Upper lobe of right lung (tissue), 1 donor: ENCODE measurements at regions not wholly inside any gene's neighbourhood (a gene's known extent, or its start where the extent isn't known, plus 50 kb on each side); places are given as distances from the start of the nearest gene placed in this dataset.

Experiments
- ATAC-seq: fragments of 200-7000 bp; cut with Tn5 transposase; one replicate; pipeline ENCODE4 v1.9.1; 2020; ENCODE audit warnings: mild to moderate bottlenecking, moderate library complexity
- DNase-seq: peaks from one replicate; pipeline ENCODE4 v3.0.0-alpha.2; 2020
- H3K27ac ChIP-seq: fragments of 200-600 bp; one replicate; pipeline ENCODE4 v1.8.0; 2022
- H3K27me3 ChIP-seq: fragments of 200-600 bp; one replicate; pipeline ENCODE4 v1.8.0; 2022; ENCODE audit warnings: mild to moderate bottlenecking
- H3K36me3 ChIP-seq: fragments of 200-600 bp; one replicate; pipeline ENCODE4 v1.8.0; 2022
- H3K4me1 ChIP-seq: fragments of 200-600 bp; one replicate; pipeline ENCODE4 v1.8.0; 2022
- H3K4me3 ChIP-seq: fragments of 200-600 bp; one replicate; pipeline ENCODE4 v1.8.0; 2022; ENCODE audit warnings: mild to moderate bottlenecking
- H3K9me3 ChIP-seq: fragments of 200-600 bp; one replicate; pipeline ENCODE4 v1.8.0; 2022
- CTCF ChIP-seq: fragments of 200-600 bp; IDR thresholded peaks from one replicate; pipeline ENCODE4 v1.8.0; 2022; ENCODE audit warnings: antibody characterized with exemption
- intact Hi-C: fragments of 100-400 bp; cut with DNase I; formaldehyde crosslinking; loops from one replicate; pipeline ENCODE4 v1.11.0; 2022
- donor health status: DM: no; HTN: yes; CAD: no; lungs with severe emphysema.

GRCh38 chr2:59886759-59887158 lies 666.7 kb downstream of the BCL11A start:
- intact Hi-C loops: no loop called here
- TF ChIP-seq CTCF: no peak

GRCh38 chr2:59885541-59885940 lies 667.9 kb downstream of the BCL11A start:
- ATAC-seq: peak; percentile 53
- intact Hi-C loops: no loop called here
- no peaks in the 10 kb centered on the region for H3K36me3 ChIP-seq
- TF ChIP-seq CTCF: no peak
- no peak overlapping the region for H3K27ac ChIP-seq
- H3K4me1 ChIP-seq: peaks cover 6% of the 10 kb centered on the region
- DNase-seq: no peak
- no peak overlapping the region for H3K4me3 ChIP-seq
- H3K9me3 ChIP-seq: no peaks in the 10 kb centered on the region
- no peaks in the 10 kb centered on the region for H3K27me3 ChIP-seq

More at GRCh38 chr2:59886759-59887158, 666.7 kb downstream of the BCL11A start:
- DNase-seq: no peak
- Histone ChIP-seq H3K4me3 (no peak overlapping the region), H3K36me3 (no peaks in the 10 kb centered on the region), H3K9me3 (no peaks in the 10 kb centered on the region), H3K27ac (no peak overlapping the region), H3K4me1 (peaks cover 6% of the 10 kb centered on the region), H3K27me3 (no peaks in the 10 kb centered on the region)
- no peak for ATAC-seq

- intact Hi-C loops: no loop called here
- H3K27ac ChIP-seq: no peak overlapping the region
- ATAC-seq (no peak), DNase-seq (no peak)
- no peaks in the 10 kb centered on the region for H3K36me3 ChIP-seq
- peaks cover 6% of the 10 kb centered on the region for H3K4me1 ChIP-seq
- no peaks in the 10 kb centered on the region for H3K9me3 ChIP-seq
- H3K4me3 ChIP-seq: no peak overlapping the region
- no peaks in the 10 kb centered on the region for H3K27me3 ChIP-seq
- TF ChIP-seq CTCF: no peak
Observed at GRCh38 chr2:59884166-59884565, 669.3 kb downstream of the BCL11A start.

GRCh38 chr2:59882822-59883221 lies 670.6 kb downstream of the BCL11A start:
- ATAC-seq (peak; percentile 29), DNase-seq (no peak)
- no peak overlapping the region for H3K4me3 ChIP-seq
- no peaks in the 10 kb centered on the region for H3K27me3 ChIP-seq
- peaks cover 6% of the 10 kb centered on the region for H3K4me1 ChIP-seq
- intact Hi-C loops: no loop called here
- H3K36me3 ChIP-seq: no peaks in the 10 kb centered on the region
- H3K27ac ChIP-seq: no peak overlapping the region
- TF ChIP-seq CTCF: no peak
- no peaks in the 10 kb centered on the region for H3K9me3 ChIP-seq

GRCh38 chr2:59882279-59882678 lies 671.2 kb downstream of the BCL11A start:
- H3K27ac ChIP-seq: no peak overlapping the region
- intact Hi-C loops: no loop called here
- no peak for TF ChIP-seq CTCF
- no peak overlapping the region for H3K4me3 ChIP-seq
- DNase-seq (no peak), ATAC-seq (no peak)
- H3K36me3 ChIP-seq: no peaks in the 10 kb centered on the region
- no peaks in the 10 kb centered on the region for H3K27me3 ChIP-seq
- H3K4me1 ChIP-seq: peaks cover 6% of the 10 kb centered on the region
- H3K9me3 ChIP-seq: no peaks in the 10 kb centered on the region

- DNase-seq: no peak
- Histone ChIP-seq H3K9me3 (no peaks in the 10 kb centered on the region), H3K4me1 (peaks cover 6% of the 10 kb centered on the region), H3K4me3 (no peak overlapping the region), H3K27me3 (no peaks in the 10 kb centered on the region), H3K27ac (no peak overlapping the region), H3K36me3 (no peaks in the 10 kb centered on the region)
- no peak for TF ChIP-seq CTCF
- intact Hi-C loops: no loop called here
- ATAC-seq: no peak
Observed at GRCh38 chr2:59881218-59881617, 672.2 kb downstream of the BCL11A start.
